ENCODE measurements at regions not wholly inside any gene's neighbourhood (a gene's known extent, or its start where the extent isn't known, plus 50 kb on each side); places are given as distances from the start of the nearest gene placed in this dataset.

GRCh38 chr10:60669501-60669900 is 108.8 kb upstream of the CDK1 start:
- Histone ChIP-seq H3K9me3 (replicated peaks) (peaks cover 15% of the 10 kb centered on the region), H3K4me1 (no peaks in the 10 kb centered on the region), H3K27me3 (ENCODE audit: low read depth) (no peaks in the 10 kb centered on the region), H3K4me3 (no peak overlapping the region), H3K36me3 (no peaks in the 10 kb centered on the region), H3K27ac (replicated peaks) (no peak overlapping the region)
- TF ChIP-seq CTCF (IDR thresholded peaks at IDR 0.05; ENCODE audit: borderline replicate concordance), result no peak
- DNase-seq, result no peak
- intact Hi-C loops (cut with micrococcal nuclease), result no loop called here

GRCh38 chr10:60666221-60666620 is 112.1 kb upstream of the CDK1 start:
- Histone ChIP-seq H3K4me1 (no peaks in the 10 kb centered on the region), H3K27ac (replicated peaks) (no peak overlapping the region), H3K36me3 (no peaks in the 10 kb centered on the region), H3K4me3 (no peak overlapping the region), H3K27me3 (ENCODE audit: low read depth) (peaks cover 7% of the 10 kb centered on the region), H3K9me3 (replicated peaks) (peaks cover 2% of the 10 kb centered on the region)
- intact Hi-C loops (cut with micrococcal nuclease), result no loop called here
- no peak for TF ChIP-seq CTCF (IDR thresholded peaks at IDR 0.05; ENCODE audit: borderline replicate concordance)
- DNase-seq, result no peak

- Histone ChIP-seq H3K27ac (replicated peaks) (no peak overlapping the region), H3K4me1 (no peaks in the 10 kb centered on the region), H3K27me3 (ENCODE audit: low read depth) (peaks cover 7% of the 10 kb centered on the region), H3K36me3 (no peaks in the 10 kb centered on the region), H3K9me3 (replicated peaks) (no peaks in the 10 kb centered on the region), H3K4me3 (no peak overlapping the region)
- no peak for DNase-seq
- intact Hi-C loops (cut with micrococcal nuclease), result no loop called here
- no peak for TF ChIP-seq CTCF (IDR thresholded peaks at IDR 0.05; ENCODE audit: borderline replicate concordance)
Observed at GRCh38 chr10:60664859-60665258, 113.4 kb upstream of the CDK1 start.

GRCh38 chr10:60663850-60664249 is 114.4 kb upstream of the CDK1 start:
- Histone ChIP-seq H3K27ac (replicated peaks) (no peak overlapping the region), H3K4me3 (no peak overlapping the region), H3K4me1 (no peaks in the 10 kb centered on the region), H3K27me3 (ENCODE audit: low read depth) (peaks cover 7% of the 10 kb centered on the region), H3K36me3 (no peaks in the 10 kb centered on the region), H3K9me3 (replicated peaks) (peaks cover 3% of the 10 kb centered on the region)
- no peak for TF ChIP-seq CTCF (IDR thresholded peaks at IDR 0.05; ENCODE audit: borderline replicate concordance)
- intact Hi-C loops (cut with micrococcal nuclease), result no loop called here
- DNase-seq, result no peak

GRCh38 chr10:60662917-60663614 is 115.2 kb upstream of the CDK1 start:
- no peak overlapping the region for H3K4me3 ChIP-seq
- intact Hi-C loops (cut with micrococcal nuclease), result no loop called here
- H3K36me3 ChIP-seq, result no peaks in the 10 kb centered on the region
- no peaks in the 10 kb centered on the region for H3K4me1 ChIP-seq
- H3K9me3 ChIP-seq (replicated peaks), result peaks cover 10% of the 10 kb centered on the region
- DNase-seq, result no peak
- H3K27ac ChIP-seq (replicated peaks), result no peak overlapping the region
- no peak for TF ChIP-seq CTCF (IDR thresholded peaks at IDR 0.05; ENCODE audit: borderline replicate concordance)
- H3K27me3 ChIP-seq (ENCODE audit: low read depth), result peaks cover 7% of the 10 kb centered on the region
